GM21360 (cell line): ENCODE measurements at regions not wholly inside any gene's neighbourhood (a gene's known extent, or its start where the extent isn't known, plus 50 kb on each side); places are given as distances from the start of the nearest gene placed in this dataset.

Experiments used
- ATAC-seq: cut with Tn5 transposase; IDR thresholded peaks from one replicate; pipeline ENCODE4 v1.9.1; 2021; ENCODE audit warnings: mild to moderate bottlenecking, moderate library complexity; ENCODE audit not compliant: unreplicated experiment

DNA sequence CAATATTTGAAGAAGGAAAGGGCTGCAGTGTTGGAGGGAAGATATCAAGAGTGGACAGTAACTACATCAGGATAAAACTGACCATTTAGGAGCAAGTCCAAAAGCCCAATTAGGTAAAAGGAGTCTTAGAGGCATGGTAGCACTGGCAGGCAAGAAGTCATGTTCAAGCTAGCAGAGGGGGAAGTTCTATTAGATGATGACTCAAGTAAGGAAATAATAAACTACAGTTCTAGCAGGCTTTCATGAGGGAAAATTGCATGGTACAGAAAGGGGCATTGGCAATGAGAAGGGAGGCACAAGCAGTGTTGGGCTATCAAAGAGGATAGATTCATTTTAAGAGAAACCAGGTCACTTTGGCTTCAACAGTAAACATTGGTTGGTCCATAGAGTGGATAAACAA is 156.1 kb upstream of the PTPRK start:
- ATAC-seq: no peak

DNA sequence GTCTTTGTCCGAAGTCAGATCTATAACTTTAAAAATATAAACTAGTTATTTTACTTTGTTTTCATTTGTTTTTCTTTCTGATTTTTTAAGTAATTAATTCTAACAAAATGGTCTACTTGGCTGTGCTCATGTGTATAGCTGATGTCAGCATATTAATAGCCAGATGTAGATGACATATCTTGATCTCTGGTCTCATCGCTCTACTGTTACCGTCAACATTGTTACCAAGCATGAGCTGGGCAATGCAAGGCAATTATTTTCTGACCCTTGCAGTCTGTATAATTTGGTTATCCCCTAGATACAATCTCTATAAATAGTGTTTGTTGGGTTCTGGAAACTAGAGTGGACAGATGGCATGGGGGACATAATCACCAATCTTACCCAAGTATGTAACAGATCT is 151.6 kb upstream of the PTPRK start:
- ATAC-seq: no peak

DNA sequence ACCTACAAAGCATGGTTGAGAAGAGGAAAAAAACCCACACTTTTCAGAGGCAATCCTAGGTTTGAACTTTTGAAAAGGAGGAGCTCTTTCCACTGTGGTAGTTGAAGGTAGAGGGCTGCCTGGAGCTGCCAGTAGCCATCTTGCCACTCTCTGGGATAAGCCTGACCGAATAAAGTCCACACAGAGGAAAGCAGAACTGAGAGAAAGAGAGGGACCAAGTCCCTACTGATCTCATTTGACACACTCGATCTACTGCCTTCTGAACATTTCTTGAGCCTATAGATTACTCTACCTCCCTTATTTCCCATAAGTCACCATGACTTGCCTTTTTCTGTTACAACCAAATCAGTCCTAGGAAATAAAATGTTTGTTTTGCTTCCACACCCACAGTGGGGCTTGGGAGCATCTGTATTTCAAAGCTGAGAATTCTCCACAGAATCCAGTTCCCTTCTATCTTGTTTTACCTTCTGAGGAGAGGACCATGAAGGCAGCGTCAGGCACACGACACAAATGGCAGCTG is 147.0 kb upstream of the PTPRK start:
- ATAC-seq: no peak

DNA sequence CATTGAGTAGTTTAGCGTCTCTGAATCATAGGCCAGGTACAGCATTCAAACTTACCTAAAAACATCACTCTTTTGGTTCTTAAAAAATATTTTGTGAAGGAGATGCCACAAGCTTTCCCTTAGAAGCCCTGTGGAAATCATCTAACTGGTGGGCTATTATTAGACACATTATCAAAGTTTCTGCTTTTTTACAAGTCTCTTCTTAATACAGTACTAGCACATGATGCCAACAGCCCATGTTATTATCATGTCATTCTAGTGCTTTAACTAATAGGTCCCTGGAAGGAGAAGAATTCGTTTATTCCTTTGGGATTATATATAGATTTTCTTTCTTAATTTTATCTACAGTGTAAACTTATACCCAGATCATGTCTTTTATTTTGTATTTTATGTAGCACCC is 146.0 kb upstream of the PTPRK start:
- ATAC-seq: no peak

DNA sequence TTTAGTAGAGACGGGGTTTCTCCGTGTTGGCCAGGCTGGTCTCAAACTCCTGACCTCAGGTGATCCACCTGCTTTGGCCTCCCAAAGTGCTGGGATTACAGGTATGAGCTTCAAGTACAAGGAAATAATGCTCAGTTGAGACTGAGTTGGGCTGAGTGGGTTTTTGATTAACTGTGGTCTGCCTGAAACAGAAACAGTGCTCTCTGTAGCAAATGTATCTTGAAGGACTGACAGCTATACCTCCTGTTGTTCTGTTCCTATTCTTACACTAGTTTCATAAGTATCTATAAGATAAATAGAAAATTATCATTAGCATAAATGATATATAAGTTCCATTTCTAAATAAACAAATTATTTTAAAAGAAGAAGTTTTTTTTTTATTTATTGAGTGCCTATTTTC is 142.8 kb upstream of the PTPRK start:
- ATAC-seq: no peak

- no peak for ATAC-seq
Observed at GRCh38 chr6:128659878-128660622, 139.7 kb upstream of the PTPRK start.

DNA sequence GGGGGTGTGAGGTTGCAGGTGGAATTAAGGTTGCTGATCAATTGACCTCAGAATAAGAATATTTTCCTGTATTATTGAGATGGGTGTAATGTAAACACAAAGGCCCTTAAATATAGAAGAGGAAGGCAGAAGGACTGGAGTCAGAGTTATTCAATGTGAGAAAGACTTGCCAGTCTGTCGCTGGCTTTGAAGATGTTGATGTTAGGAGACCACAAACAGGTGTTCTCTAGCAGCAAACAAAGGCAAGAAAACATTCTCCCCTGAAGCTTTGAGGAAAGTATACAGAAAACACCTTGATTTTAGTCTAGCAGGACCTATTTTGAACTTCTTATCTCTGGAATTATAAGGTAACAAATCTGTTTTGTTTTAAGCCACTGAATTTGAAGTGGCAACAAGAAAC is 138.9 kb upstream of the PTPRK start:
- ATAC-seq: no peak

DNA sequence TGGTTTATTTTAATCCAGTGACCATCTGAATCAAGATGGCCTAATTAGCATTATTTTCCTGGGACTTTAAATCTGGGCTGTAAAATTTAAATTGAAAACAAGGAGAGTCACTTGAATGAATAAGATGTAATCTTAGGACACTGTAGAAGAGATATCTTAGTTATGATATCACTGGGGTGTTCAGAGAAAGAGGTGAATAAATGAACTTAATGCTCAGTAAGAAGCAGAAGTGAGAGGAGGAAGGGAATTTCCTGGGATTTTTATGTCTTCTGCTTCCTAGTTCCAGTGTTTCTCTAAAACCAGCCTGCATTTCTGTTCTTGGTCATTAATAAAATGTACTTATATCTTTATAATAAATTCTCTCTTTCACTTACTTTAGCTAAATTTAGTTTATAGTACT is 136.8 kb upstream of the PTPRK start:
- ATAC-seq: no peak

DNA sequence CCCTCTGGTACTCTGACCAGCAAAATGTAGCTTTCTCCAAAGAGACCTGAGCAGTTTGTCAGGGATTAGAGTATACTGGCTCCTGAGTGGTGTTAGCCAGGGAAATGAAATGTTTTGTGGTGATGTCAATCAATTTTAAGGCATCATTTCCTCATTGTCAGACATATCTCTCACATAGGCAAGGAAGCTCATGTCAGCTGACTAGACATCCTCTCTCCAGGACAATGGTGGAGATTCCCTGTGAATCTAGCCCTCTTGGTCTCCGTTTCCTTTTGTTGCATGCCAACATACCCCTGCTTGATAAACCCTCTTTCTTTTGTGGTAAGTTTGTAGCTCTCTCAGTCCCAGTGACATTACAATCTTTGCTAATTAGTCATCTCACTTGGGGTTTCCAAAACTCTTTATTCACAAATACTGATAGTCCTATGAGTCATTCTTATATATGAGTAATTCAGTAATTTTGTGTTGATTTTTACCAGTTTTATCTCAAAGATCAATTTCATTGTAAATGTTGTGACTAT is 135.6 kb upstream of the PTPRK start:
- ATAC-seq: peak; percentile 87

DNA sequence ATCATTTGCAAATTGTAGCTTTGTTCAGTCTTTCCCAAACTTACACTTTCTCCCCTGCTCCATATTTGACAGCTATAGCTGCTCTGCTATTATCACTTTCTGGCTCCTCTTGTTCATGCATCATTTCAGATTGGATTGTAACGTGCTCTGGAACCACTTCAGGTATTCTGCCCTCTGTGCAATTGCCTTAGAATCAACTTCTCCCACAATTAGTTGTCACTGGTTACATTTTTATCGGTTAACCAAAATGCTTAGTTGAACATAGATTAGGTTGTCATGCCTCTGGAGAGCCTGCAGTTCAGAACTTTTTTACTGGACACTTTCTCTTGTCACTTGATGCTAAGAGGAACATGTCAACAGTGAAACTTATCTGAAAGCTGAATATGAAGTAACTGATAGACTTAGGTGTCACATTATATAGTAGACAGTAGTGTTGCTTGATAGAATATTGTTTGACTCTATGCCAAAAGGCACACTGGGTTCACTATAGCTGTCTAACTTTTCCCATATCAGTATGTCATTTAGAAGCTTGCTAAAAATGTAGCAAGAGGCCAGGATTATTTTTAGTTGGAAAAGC is 127.7 kb upstream of the PTPRK start:
- ATAC-seq: no peak

- no peak for ATAC-seq
Observed at GRCh38 chr6:128642132-128642531, 121.7 kb upstream of the PTPRK start.

DNA sequence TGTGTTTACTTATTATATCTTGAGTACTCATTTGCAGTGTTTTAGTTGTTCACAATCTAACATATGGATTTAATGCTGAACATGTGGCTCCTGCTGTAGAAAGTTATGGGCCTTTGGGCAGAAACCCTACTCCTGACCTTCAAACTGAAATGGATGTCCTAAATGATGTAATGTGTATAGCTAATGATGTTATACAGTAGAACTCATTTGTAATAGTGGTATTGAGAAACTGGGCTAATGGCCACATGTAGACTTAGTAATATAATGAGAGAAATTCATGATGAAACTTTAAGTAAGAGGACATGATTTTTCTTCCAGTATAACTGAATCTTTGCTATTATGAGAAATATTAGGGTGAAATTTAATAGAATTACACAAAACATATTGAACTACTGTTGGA is 121.3 kb upstream of the PTPRK start:
- ATAC-seq: no peak

GRCh38 chr6:128638817-128639216 is 118.4 kb upstream of the PTPRK start:
- no peak for ATAC-seq

- no peak for ATAC-seq
Observed at GRCh38 chr6:128635219-128635618, 114.8 kb upstream of the PTPRK start.

GRCh38 chr6:128632131-128632530 is 111.7 kb upstream of the PTPRK start:
- ATAC-seq: no peak

GRCh38 chr6:128631031-128631430 is 110.6 kb upstream of the PTPRK start:
- no peak for ATAC-seq

DNA sequence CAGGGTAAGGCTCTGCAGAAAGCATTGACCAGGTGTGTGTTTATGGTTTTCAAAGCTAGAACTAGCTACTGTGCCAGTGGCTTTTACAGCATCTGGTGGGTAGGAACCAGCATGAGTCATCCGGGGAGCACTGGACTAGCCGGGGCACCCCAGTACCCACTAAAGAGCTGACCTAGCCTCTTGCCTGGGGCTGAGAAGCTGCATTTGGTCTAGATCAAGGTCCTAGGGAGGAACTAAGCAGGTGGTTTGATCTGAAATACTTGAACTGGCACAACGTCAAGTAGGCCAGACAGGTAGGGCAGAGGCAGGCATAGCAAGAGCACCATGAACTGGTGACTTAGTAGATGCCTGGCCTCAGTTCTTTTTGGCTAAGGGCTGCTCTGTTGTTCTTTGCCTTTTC is 109.8 kb upstream of the PTPRK start:
- no peak for ATAC-seq

GRCh38 chr6:128617285-128617684 is 96.9 kb upstream of the PTPRK start:
- ATAC-seq: no peak

- no peak for ATAC-seq
Observed at GRCh38 chr6:128616342-128616741, 95.9 kb upstream of the PTPRK start.

DNA sequence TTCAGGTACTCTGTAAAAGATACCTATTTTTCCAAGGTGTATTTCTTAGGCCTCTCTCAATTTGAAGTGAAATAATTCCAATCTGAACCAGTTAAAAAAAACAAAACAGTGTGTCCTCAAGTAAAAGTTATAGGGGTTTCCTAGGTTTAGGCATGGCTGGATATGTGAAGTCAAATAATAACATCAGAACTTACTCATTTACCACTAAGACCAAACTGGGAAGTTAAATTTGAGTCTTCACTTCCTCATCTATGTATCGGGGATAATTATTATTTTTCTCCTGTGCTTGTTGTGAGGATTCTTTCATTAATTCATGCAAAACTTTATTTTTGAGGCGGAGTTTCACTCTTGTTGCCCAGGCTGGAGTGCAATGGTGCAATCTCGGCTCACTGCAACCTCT is 86.2 kb upstream of the PTPRK start:
- ATAC-seq: no peak

GRCh38 chr6:128605961-128606360 is 85.6 kb upstream of the PTPRK start:
- no peak for ATAC-seq

- ATAC-seq: no peak
Observed at GRCh38 chr6:128601060-128601459, 80.7 kb upstream of the PTPRK start.
